Nephron (organoid): ENCODE measurements at regions not wholly inside any gene's neighbourhood (a gene's known extent, or its start where the extent isn't known, plus 50 kb on each side); places are given as distances from the start of the nearest gene placed in this dataset.
A peak's percentile ranks its signal among the peaks of the same experiment; 100 is the strongest.

Source experiments
- H3K27ac Mint-ChIP-seq, 3 experiments: 2 replicates each; pipeline ENCODE4 v1.8.0; 2020; ENCODE audit warnings: mixed read lengths in 3 of 3, mild to moderate bottlenecking in 2 of 3, moderate library complexity in 1 of 3
- H3K27me3 Mint-ChIP-seq: 2 replicates; pipeline ENCODE4 v1.8.0; 2021; ENCODE audit warnings: low read depth, mild to moderate bottlenecking, moderate library complexity, mixed read lengths
- H3K36me3 Mint-ChIP-seq: 2 replicates; pipeline ENCODE4 v1.8.0; 2020; ENCODE audit warnings: low read depth, mixed read lengths
- H3K4me1 Mint-ChIP-seq: 2 replicates; pipeline ENCODE4 v1.8.0; 2020; ENCODE audit warnings: mixed read lengths
- H3K4me3 Mint-ChIP-seq, 3 experiments: 2 replicates each; pipeline ENCODE4 v1.8.0; 2020; ENCODE audit warnings: mild to moderate bottlenecking in 3 of 3, mixed read lengths in 3 of 3, moderate library complexity in 2 of 3
- H3K9me3 Mint-ChIP-seq: 2 replicates; pipeline ENCODE4 v1.8.0; 2020; ENCODE audit warnings: mixed read lengths
- CTCF ChIP-seq, 3 experiments: fragments of 200-600 bp; sonication (generic); IDR thresholded peaks; one replicate each; pipeline ENCODE4 v1.5.0; 2021; ENCODE audit warnings: antibody characterized with exemption in 3 of 3; ENCODE audit not compliant: unreplicated experiment in 3 of 3

DNA sequence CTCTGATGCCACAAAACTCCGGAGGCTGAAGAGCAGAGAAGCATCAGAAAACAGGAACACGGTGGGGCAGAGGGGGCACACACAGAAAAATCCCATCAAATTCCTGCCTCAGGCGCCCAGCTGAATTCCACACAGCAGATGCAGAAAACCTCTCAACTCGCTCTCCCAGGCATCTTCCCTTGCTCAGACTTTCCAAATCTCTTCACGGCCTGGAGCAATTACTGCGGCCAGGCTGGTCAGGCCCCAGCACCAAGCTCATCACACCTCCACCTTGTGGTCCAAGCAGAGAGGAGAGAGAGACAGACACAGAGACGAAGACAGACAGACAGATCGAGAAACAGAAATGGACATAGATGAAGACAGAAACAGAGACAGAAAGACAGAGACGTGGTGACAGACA is 89.0 kb downstream of the NCOR2 start:
- H3K27me3 Mint-ChIP-seq: no peaks in the 10 kb centered on the region
- TF ChIP-seq CTCF (IDR thresholded peaks at IDR 0.05; ENCODE audit: unreplicated experiment in 3 of 3): no peak
- H3K27ac Mint-ChIP-seq: peak overlapping the region; percentile 47 to 80 (median 58)
- peaks cover 33% of the 10 kb centered on the region for H3K4me1 Mint-ChIP-seq
- H3K36me3 Mint-ChIP-seq: peaks cover 62% of the 10 kb centered on the region
- peaks cover 12% of the 10 kb centered on the region for H3K9me3 Mint-ChIP-seq
- H3K4me3 Mint-ChIP-seq: no peak overlapping the region

DNA sequence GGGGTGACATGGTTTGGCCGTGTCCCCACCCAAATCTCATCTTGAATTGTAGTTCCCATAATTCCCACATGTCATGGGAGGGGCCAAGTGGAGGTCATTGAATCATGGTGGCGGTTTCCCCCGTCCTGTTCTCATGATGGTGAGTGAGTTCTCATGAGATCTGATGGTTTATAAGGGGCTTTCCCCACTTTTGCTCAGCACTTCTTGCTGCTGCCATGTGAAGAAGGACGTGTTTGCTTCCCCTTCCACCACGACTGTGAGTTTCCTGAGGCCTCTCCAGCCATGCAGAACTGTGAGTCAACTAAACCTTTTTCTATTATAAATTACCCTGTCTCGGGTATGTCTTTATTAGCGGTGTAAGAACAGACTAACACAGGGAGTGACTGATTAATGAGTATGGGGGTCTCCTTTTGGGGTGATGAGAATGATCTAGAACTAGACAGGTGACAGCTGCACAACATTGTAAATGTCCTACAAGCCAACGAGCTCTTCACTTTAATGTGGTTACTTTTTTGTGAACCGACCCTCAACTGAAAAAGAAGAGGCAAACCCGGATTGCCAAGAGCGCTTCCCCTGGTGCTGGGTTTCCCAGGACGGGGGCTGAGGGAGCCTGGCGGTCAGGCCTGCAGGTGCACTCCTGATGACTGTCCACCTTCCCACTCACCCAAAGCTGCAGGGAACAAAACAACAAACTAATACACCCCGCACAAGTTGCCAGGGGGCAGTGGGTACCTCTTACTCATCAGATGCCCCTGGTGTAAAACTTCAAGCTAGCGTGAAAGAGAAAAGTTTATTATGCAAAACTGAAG is 90.1 kb downstream of the NCOR2 start:
- Mint-ChIP-seq H3K27me3 (no peaks in the 10 kb centered on the region), H3K36me3 (peaks cover 74% of the 10 kb centered on the region), H3K4me1 (peaks cover 33% of the 10 kb centered on the region), H3K9me3 (peaks cover 15% of the 10 kb centered on the region), H3K27ac (peak overlapping the region; percentile 61 to 71 (median 71)), H3K4me3 (no peak overlapping the region)
- TF ChIP-seq CTCF (IDR thresholded peaks at IDR 0.05; ENCODE audit: unreplicated experiment in 3 of 3): no peak

GRCh38 chr12:124476011-124476400 is 91.4 kb downstream of the NCOR2 start:
- no peak overlapping the region for H3K27ac Mint-ChIP-seq
- H3K4me1 Mint-ChIP-seq: peaks cover 28% of the 10 kb centered on the region
- no peaks in the 10 kb centered on the region for H3K27me3 Mint-ChIP-seq
- peaks cover 18% of the 10 kb centered on the region for H3K9me3 Mint-ChIP-seq
- no peak for TF ChIP-seq CTCF (IDR thresholded peaks at IDR 0.05; ENCODE audit: unreplicated experiment in 3 of 3)
- no peak overlapping the region for H3K4me3 Mint-ChIP-seq
- peaks cover 79% of the 10 kb centered on the region for H3K36me3 Mint-ChIP-seq

- Mint-ChIP-seq H3K36me3 (peaks cover 84% of the 10 kb centered on the region), H3K9me3 (peaks cover 19% of the 10 kb centered on the region), H3K4me1 (peaks cover 28% of the 10 kb centered on the region), H3K27me3 (no peaks in the 10 kb centered on the region), H3K4me3 (no peak overlapping the region), H3K27ac (peak overlapping the region in 1 of 3 experiments; percentile 35)
- TF ChIP-seq CTCF (IDR thresholded peaks at IDR 0.05; ENCODE audit: unreplicated experiment in 3 of 3): no peak
Measured at GRCh38 chr12:124475295-124476010, 92.0 kb downstream of the NCOR2 start.

GRCh38 chr12:124474709-124475108 is 92.7 kb downstream of the NCOR2 start:
- Mint-ChIP-seq H3K27me3 (no peaks in the 10 kb centered on the region), H3K4me3 (no peak overlapping the region), H3K4me1 (peaks cover 28% of the 10 kb centered on the region), H3K9me3 (peaks cover 23% of the 10 kb centered on the region), H3K27ac (peak overlapping the region in 1 of 3 experiments; percentile 35), H3K36me3 (peaks cover 91% of the 10 kb centered on the region)
- no peak for TF ChIP-seq CTCF (IDR thresholded peaks at IDR 0.05; ENCODE audit: unreplicated experiment in 3 of 3)
